ENCODE measurements at regions not wholly inside any gene's neighbourhood (a gene's known extent, or its start where the extent isn't known, plus 50 kb on each side); places are given as distances from the start of the nearest gene placed in this dataset.

- no peak for ATAC-seq
- POLR2A ChIA-PET: no interaction called here
- H3K36me3 Mint-ChIP-seq (ENCODE audit: low read depth): peaks cover 7% of the 10 kb centered on the region
- no peak overlapping the region for H3K4me3 Mint-ChIP-seq
- H3K9me3 Mint-ChIP-seq (ENCODE audit: insufficient read depth): no peaks in the 10 kb centered on the region
- no peak for DNase-seq
- CTCF ChIA-PET: interaction anchor here (1.0 kb wide), 1 partner anchor 15 kb away, joined by 5 read pairs; no protein-coding TSS in a partner anchor
- H3K4me1 Mint-ChIP-seq (ENCODE audit: low read depth): peaks cover 19% of the 10 kb centered on the region
- peak overlapping the region; percentile 7 for H3K27ac Mint-ChIP-seq
- H3K27me3 Mint-ChIP-seq (ENCODE audit: low read depth): peaks cover under 1% of the 10 kb centered on the region
These were observed 365.7 kb upstream of the RIOK2 start for GRCh38 chr5:97548739-97549080.

DNA sequence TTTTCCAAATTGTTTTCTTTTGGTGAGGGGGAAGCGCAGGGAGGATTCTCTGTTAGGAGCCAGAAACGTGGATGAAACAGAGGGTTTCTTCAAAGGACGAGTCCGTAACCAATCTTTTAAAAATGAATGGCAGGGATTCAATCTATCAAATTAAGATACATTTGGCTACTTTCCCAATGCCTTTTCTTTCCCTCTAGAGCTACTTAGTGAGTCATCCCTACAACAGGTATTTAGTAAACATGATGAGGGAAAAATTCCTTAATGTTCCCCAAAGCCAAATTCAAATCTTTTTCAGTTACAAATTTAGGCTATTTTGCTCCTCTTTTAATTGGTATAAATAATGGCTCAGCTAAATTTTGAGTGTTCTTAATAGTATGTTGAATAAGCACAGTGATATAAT lies 366.4 kb upstream of the RIOK2 start:
- peaks cover 7% of the 10 kb centered on the region for H3K36me3 Mint-ChIP-seq (ENCODE audit: low read depth)
- no peaks in the 10 kb centered on the region for H3K9me3 Mint-ChIP-seq (ENCODE audit: insufficient read depth)
- ChIA-PET POLR2A (no interaction called here), CTCF (no interaction called here)
- no peak overlapping the region for H3K4me3 Mint-ChIP-seq
- H3K4me1 Mint-ChIP-seq (ENCODE audit: low read depth): peaks cover 19% of the 10 kb centered on the region
- peaks cover 3% of the 10 kb centered on the region for H3K27me3 Mint-ChIP-seq (ENCODE audit: low read depth)
- DNase-seq: no peak
- H3K27ac Mint-ChIP-seq: no peak overlapping the region
- no peak for ATAC-seq

- POLR2A ChIA-PET: no interaction called here
- Mint-ChIP-seq H3K4me3 (no peak overlapping the region), H3K4me1 (ENCODE audit: low read depth) (peaks cover 19% of the 10 kb centered on the region), H3K27ac (no peak overlapping the region), H3K9me3 (ENCODE audit: insufficient read depth) (no peaks in the 10 kb centered on the region), H3K27me3 (ENCODE audit: low read depth) (peaks cover 3% of the 10 kb centered on the region), H3K36me3 (ENCODE audit: low read depth) (peaks cover 7% of the 10 kb centered on the region)
- ATAC-seq (no peak), DNase-seq (no peak)
- CTCF ChIA-PET: no interaction called here
These were observed 367.1 kb upstream of the RIOK2 start for GRCh38 chr5:97550164-97550563.

GRCh38 chr5:97550818-97551217 lies 367.8 kb upstream of the RIOK2 start:
- CTCF ChIA-PET: no interaction called here
- Mint-ChIP-seq H3K27me3 (ENCODE audit: low read depth) (peaks cover 3% of the 10 kb centered on the region), H3K4me1 (ENCODE audit: low read depth) (peaks cover 19% of the 10 kb centered on the region), H3K9me3 (ENCODE audit: insufficient read depth) (no peaks in the 10 kb centered on the region), H3K36me3 (ENCODE audit: low read depth) (peaks cover 7% of the 10 kb centered on the region), H3K27ac (no peak overlapping the region), H3K4me3 (no peak overlapping the region)
- no peak for DNase-seq
- ATAC-seq: no peak
- POLR2A ChIA-PET: interaction anchor here (0.7 kb wide), 1 partner anchor 49 kb away, joined by 3 read pairs; no protein-coding TSS in a partner anchor

DNA sequence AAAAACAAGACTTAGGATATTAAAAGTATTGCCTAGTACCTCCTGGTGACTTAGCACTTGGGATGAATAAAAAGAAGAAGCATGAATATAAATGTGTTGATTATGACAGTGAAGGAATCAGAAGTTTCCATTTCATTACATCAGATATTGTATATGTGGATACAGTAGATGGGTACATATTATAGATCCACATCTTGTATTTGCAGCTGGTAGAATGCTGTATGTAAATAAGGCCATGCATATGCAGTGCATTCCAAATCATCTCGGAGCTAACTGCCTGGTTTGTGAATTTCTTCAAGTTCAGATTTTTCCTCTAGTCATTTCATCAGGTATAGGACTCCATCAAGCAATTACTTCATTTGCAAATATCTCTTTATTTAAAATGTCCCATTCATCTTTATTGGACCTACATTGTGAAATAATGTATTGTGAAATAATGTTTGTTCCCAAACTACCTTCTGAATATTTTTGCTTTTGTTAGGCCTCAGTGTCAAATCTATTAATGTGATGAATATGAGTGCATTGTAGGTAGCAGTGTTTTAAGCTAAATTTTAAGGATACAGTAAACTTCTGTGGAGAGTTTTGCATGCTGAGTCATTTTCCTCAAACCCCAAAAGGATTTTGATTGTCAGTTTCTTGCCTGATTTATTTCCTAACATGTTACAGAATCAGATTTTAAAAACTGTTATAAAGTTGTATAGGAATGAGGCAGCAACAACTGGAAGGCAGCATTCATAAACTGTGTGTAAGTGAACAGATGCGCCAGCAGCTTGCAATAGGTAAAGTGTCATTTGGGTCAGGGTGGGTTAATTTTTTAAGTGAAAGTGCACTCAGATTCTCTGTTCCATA lies 370.8 kb upstream of the RIOK2 start:
- Mint-ChIP-seq H3K36me3 (ENCODE audit: low read depth) (no peaks in the 10 kb centered on the region), H3K27ac (no peak overlapping the region), H3K9me3 (ENCODE audit: insufficient read depth) (no peaks in the 10 kb centered on the region), H3K27me3 (ENCODE audit: low read depth) (peaks cover 3% of the 10 kb centered on the region), H3K4me1 (ENCODE audit: low read depth) (peaks cover 4% of the 10 kb centered on the region), H3K4me3 (no peak overlapping the region)
- CTCF ChIA-PET: no interaction called here
- DNase-seq (no peak), ATAC-seq (no peak)
- POLR2A ChIA-PET: no interaction called here

DNA sequence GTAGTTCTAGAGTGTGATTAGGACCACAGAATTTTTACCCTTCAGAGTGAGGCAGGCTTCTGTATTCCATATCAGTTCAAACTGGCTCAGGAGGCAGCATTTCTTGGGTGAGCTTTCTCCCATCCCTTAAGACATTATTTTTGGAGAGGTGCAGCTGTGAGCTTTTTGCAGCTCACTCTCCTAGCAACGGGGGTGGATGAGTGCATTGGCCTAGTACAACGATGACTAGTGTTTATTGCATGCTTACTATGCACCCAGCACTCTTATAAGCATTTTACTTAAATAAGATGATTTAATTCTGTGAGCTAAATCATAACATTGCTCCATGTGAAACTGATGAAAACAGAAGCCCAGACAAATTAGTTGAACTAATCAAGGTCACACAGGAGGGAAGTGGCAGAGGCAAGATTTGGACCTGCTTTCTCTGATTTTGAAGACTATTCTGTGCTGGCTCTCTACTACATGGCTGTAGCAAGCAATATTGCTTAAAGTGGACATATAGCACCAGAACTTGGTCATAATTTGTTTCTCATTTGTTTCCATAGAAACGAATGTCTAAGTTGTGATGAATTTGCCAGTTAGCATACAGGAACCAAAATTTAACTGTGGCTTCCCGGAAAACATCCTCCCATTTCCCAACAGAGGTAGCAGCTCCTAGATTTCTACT lies 372.1 kb upstream of the RIOK2 start:
- no peak for ATAC-seq
- no peak for DNase-seq
- H3K36me3 Mint-ChIP-seq (ENCODE audit: low read depth): no peaks in the 10 kb centered on the region
- peaks cover 3% of the 10 kb centered on the region for H3K27me3 Mint-ChIP-seq (ENCODE audit: low read depth)
- H3K27ac Mint-ChIP-seq: no peak overlapping the region
- POLR2A ChIA-PET: no interaction called here
- CTCF ChIA-PET: interaction anchor here (0.9 kb wide), 1 partner anchor 21 kb away, joined by 3 read pairs; no protein-coding TSS in a partner anchor
- H3K4me1 Mint-ChIP-seq (ENCODE audit: low read depth): peaks cover 2% of the 10 kb centered on the region
- no peaks in the 10 kb centered on the region for H3K9me3 Mint-ChIP-seq (ENCODE audit: insufficient read depth)
- no peak overlapping the region for H3K4me3 Mint-ChIP-seq

- POLR2A ChIA-PET: no interaction called here
- Mint-ChIP-seq H3K27ac (no peak overlapping the region), H3K4me1 (ENCODE audit: low read depth) (peaks cover 2% of the 10 kb centered on the region), H3K36me3 (ENCODE audit: low read depth) (no peaks in the 10 kb centered on the region), H3K9me3 (ENCODE audit: insufficient read depth) (no peaks in the 10 kb centered on the region), H3K4me3 (no peak overlapping the region), H3K27me3 (ENCODE audit: low read depth) (peaks cover 3% of the 10 kb centered on the region)
- CTCF ChIA-PET: interaction anchor here (0.9 kb wide), 1 partner anchor 22 kb away, joined by 3 read pairs; no protein-coding TSS in a partner anchor
- DNase-seq (no peak), ATAC-seq (no peak)
These were observed 372.6 kb upstream of the RIOK2 start for GRCh38 chr5:97555644-97555981.

- H3K4me3 Mint-ChIP-seq: no peak overlapping the region
- no peaks in the 10 kb centered on the region for H3K36me3 Mint-ChIP-seq (ENCODE audit: low read depth)
- no peak for ATAC-seq
- H3K27me3 Mint-ChIP-seq (ENCODE audit: low read depth): no peaks in the 10 kb centered on the region
- no peaks in the 10 kb centered on the region for H3K4me1 Mint-ChIP-seq (ENCODE audit: low read depth)
- POLR2A ChIA-PET: no interaction called here
- DNase-seq: no peak
- CTCF ChIA-PET: interaction anchor here (1.5 kb wide), 1 partner anchor 26 kb away, joined by 6 read pairs; no protein-coding TSS in a partner anchor
- no peak overlapping the region for H3K27ac Mint-ChIP-seq
- H3K9me3 Mint-ChIP-seq (ENCODE audit: insufficient read depth): no peaks in the 10 kb centered on the region
These were observed 377.0 kb upstream of the RIOK2 start for GRCh38 chr5:97559827-97560598.

DNA sequence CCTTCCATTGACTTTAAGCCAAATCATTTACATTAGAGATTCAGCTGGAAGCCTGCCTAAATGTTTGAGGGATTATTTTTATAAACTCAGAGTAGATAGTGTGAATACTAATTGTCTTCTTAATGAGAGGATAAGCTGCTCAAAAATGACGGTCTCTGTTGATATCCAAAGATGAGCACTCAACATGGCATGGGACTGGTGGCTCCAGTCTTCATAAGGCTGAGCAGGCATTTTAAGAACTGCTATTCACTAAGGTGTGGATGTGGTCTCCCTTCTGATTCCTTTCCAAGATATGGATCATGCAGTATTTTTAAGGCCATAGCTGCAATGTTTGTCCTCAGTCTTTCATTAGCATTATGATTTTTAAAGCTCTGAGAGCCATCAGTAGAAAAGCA lies 377.5 kb upstream of the RIOK2 start:
- H3K27ac Mint-ChIP-seq: no peak overlapping the region
- H3K4me3 Mint-ChIP-seq: no peak overlapping the region
- ATAC-seq (no peak), DNase-seq (no peak)
- H3K9me3 Mint-ChIP-seq (ENCODE audit: insufficient read depth): no peaks in the 10 kb centered on the region
- no peaks in the 10 kb centered on the region for H3K27me3 Mint-ChIP-seq (ENCODE audit: low read depth)
- ChIA-PET CTCF (interaction anchor here (1.5 kb wide), 1 partner anchor 27 kb away, joined by 6 read pairs; no protein-coding TSS in a partner anchor), POLR2A (no interaction called here)
- no peaks in the 10 kb centered on the region for H3K36me3 Mint-ChIP-seq (ENCODE audit: low read depth)
- H3K4me1 Mint-ChIP-seq (ENCODE audit: low read depth): no peaks in the 10 kb centered on the region

DNA sequence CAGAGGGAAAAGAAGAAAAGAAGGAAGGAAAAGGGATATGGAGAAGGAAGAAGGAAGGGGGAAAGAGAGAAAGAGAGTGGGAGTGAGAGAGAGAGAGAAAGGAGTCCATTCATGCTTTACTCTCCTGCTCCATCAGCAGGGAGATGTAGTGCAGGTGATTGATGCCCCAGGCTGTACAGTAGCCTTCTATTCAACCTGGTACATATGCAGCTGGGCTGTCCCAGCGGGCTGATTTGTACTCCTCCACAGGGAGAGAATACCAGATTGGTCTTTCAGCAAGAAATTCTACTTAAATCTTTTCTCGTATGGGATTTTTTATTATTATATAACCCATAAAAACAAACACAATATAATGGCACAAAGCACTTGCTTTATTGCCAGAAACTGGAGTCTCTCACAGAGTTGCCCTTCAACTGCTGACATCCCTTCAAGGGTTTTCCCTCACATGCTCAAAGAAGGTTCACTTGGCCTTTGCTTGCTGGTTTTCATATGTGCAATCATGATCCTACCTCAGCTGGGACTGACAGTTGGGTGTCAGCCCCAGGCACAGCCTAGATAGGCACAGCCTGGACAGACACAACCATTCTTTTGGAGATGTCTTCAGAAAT lies 380.1 kb upstream of the RIOK2 start:
- ATAC-seq: no peak
- H3K4me3 Mint-ChIP-seq: no peak overlapping the region
- no peaks in the 10 kb centered on the region for H3K27me3 Mint-ChIP-seq (ENCODE audit: low read depth)
- H3K9me3 Mint-ChIP-seq (ENCODE audit: insufficient read depth): no peaks in the 10 kb centered on the region
- CTCF ChIA-PET: no interaction called here
- H3K27ac Mint-ChIP-seq: no peak overlapping the region
- POLR2A ChIA-PET: no interaction called here
- H3K4me1 Mint-ChIP-seq (ENCODE audit: low read depth): no peaks in the 10 kb centered on the region
- no peaks in the 10 kb centered on the region for H3K36me3 Mint-ChIP-seq (ENCODE audit: low read depth)
- DNase-seq: no peak

GRCh38 chr5:97568382-97568781 lies 385.3 kb upstream of the RIOK2 start:
- H3K9me3 Mint-ChIP-seq (ENCODE audit: insufficient read depth): peaks cover 11% of the 10 kb centered on the region
- H3K36me3 Mint-ChIP-seq (ENCODE audit: low read depth): no peaks in the 10 kb centered on the region
- ChIA-PET CTCF (no interaction called here), POLR2A (no interaction called here)
- H3K27me3 Mint-ChIP-seq (ENCODE audit: low read depth): no peaks in the 10 kb centered on the region
- no peak overlapping the region for H3K4me3 Mint-ChIP-seq
- DNase-seq: no peak
- no peak overlapping the region for H3K27ac Mint-ChIP-seq
- ATAC-seq: no peak
- H3K4me1 Mint-ChIP-seq (ENCODE audit: low read depth): no peaks in the 10 kb centered on the region

DNA sequence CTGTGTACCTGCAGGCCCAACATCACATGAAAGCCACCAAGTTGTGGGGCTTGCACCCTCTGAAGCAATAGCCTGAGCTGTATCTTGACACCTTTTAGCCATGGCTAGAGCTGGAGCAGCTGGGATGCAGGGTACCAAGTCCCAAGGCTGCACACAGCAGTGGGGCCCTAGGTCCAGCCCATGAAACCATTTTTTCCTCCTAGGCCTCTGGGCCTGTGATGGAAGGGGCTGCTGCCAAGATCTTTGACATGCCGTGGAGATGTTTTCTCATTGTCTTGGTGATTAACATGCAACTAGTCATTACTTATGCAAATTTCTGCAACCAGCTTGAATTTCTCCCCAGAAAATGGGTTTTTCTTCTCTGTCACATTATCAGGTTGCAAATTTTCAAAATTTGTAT lies 387.2 kb upstream of the RIOK2 start:
- no peak overlapping the region for H3K4me3 Mint-ChIP-seq
- peaks cover 11% of the 10 kb centered on the region for H3K9me3 Mint-ChIP-seq (ENCODE audit: insufficient read depth)
- no peak overlapping the region for H3K27ac Mint-ChIP-seq
- DNase-seq (no peak), ATAC-seq (no peak)
- no peaks in the 10 kb centered on the region for H3K27me3 Mint-ChIP-seq (ENCODE audit: low read depth)
- POLR2A ChIA-PET: no interaction called here
- no peaks in the 10 kb centered on the region for H3K36me3 Mint-ChIP-seq (ENCODE audit: low read depth)
- H3K4me1 Mint-ChIP-seq (ENCODE audit: low read depth): no peaks in the 10 kb centered on the region
- CTCF ChIA-PET: no interaction called here
